Glutamatergic neuron (in vitro differentiated cells): ENCODE measurements at regions not wholly inside any gene's neighbourhood (a gene's known extent, or its start where the extent isn't known, plus 50 kb on each side); places are given as distances from the start of the nearest gene placed in this dataset.

Experiments used
- DNase-seq: peaks from one replicate; pipeline ENCODE4 v3.0.0; 2022
- H3K27ac Mint-ChIP-seq: one replicate; pipeline ENCODE4 v1.8.0; 2020; ENCODE audit warnings: mild to moderate bottlenecking, mixed read lengths, inconsistent platforms; ENCODE audit not compliant: unreplicated experiment
- H3K27me3 Mint-ChIP-seq: one replicate; pipeline ENCODE4 v1.8.0; 2020; ENCODE audit warnings: mild to moderate bottlenecking, moderate library complexity, mixed read lengths, inconsistent platforms; ENCODE audit not compliant: unreplicated experiment
- H3K36me3 Mint-ChIP-seq: one replicate; pipeline ENCODE4 v1.8.0; 2020; ENCODE audit warnings: mild to moderate bottlenecking, mixed read lengths, inconsistent platforms; ENCODE audit not compliant: unreplicated experiment
- H3K4me1 Mint-ChIP-seq: one replicate; pipeline ENCODE4 v1.8.0; 2020; ENCODE audit warnings: mild to moderate bottlenecking, low read depth, mixed read lengths, inconsistent platforms; ENCODE audit not compliant: unreplicated experiment
- H3K4me3 Mint-ChIP-seq: one replicate; pipeline ENCODE4 v1.8.0; 2020; ENCODE audit warnings: mild to moderate bottlenecking, mixed read lengths, inconsistent platforms; ENCODE audit not compliant: unreplicated experiment
- H3K9me3 Mint-ChIP-seq: one replicate; pipeline ENCODE4 v1.8.0; 2020; ENCODE audit warnings: mild to moderate bottlenecking, moderate library complexity, mixed read lengths, inconsistent platforms; ENCODE audit not compliant: unreplicated experiment
- TF ChIP-seq, protein P1 (sequence below): fragments of 200-600 bp; sonication (generic); IDR thresholded peaks from one replicate; pipeline ENCODE4 v1.5.0; 2021; ENCODE audit not compliant: partially characterized antibody, unreplicated experiment

DNA sequence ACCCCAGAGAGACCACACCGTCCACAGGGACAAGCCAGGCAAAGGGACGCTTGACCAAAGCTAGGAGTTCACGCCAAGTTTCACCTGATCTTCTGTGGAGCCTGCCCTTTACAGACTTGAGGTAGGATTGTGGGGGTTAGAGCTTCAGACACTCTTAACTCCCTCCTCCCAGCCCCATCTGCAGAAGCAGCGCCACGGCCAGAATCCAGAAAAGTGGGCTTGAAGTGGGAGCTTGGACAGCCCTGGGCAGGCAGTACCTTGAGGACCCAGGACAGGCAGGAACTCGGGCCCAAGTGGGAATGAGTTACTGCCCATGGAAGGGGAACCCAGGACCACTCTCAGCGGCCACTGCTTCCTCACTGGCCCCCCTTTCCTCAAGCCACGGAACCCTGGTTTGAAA, 695.9 kb downstream of the TBC1D22A start:
- Mint-ChIP-seq H3K27me3 (no peaks in the 10 kb centered on the region), H3K9me3 (peaks cover 25% of the 10 kb centered on the region), H3K4me1 (no peaks in the 10 kb centered on the region), H3K4me3 (no peak overlapping the region), H3K27ac (no peak overlapping the region), H3K36me3 (no peaks in the 10 kb centered on the region)
- TF ChIP-seq, protein P1, sequence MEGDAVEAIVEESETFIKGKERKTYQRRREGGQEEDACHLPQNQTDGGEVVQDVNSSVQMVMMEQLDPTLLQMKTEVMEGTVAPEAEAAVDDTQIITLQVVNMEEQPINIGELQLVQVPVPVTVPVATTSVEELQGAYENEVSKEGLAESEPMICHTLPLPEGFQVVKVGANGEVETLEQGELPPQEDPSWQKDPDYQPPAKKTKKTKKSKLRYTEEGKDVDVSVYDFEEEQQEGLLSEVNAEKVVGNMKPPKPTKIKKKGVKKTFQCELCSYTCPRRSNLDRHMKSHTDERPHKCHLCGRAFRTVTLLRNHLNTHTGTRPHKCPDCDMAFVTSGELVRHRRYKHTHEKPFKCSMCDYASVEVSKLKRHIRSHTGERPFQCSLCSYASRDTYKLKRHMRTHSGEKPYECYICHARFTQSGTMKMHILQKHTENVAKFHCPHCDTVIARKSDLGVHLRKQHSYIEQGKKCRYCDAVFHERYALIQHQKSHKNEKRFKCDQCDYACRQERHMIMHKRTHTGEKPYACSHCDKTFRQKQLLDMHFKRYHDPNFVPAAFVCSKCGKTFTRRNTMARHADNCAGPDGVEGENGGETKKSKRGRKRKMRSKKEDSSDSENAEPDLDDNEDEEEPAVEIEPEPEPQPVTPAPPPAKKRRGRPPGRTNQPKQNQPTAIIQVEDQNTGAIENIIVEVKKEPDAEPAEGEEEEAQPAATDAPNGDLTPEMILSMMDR: no peak
- DNase-seq: no peak

DNA sequence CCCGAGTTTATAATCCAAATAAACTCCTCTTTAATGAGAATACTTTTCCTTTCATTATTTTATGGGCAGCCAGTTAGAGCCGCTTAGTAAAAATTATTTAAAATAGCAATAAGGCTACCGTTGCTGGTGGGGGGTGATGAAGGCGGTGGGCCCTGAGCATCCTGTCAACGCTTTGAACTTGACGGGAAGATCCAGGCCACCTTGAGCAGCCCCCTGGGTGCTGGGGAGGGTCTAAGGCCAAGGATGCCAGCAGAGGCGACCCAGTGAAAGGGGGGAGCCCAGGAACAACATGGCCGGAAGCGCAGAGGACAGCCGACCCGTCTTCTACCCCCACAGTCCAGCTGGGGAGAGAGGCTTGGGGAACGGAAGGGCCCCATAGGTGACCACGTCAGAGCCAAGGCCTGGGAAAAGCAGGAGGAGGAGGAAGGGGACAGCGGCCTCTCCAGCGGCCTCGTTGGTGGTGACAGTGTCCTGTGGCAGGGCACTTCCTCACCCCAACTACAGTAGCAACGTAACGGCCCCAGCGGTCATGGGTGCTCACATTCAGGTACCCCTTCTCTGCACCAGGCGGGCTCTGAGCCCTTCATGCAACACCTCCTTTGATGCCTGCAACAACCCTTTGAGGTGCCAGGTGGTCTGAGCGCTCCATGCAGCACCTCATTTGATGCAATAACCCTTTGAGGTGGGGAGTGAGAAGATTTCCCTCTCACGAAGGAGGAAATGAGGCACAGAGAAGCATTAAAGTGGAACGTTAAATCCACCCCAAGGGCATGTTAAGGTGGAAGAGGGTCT, 695.3 kb downstream of the TBC1D22A start:
- H3K4me1 Mint-ChIP-seq: no peaks in the 10 kb centered on the region
- DNase-seq: no peak
- no peaks in the 10 kb centered on the region for H3K36me3 Mint-ChIP-seq
- H3K27ac Mint-ChIP-seq: no peak overlapping the region
- H3K27me3 Mint-ChIP-seq: no peaks in the 10 kb centered on the region
- TF ChIP-seq, protein P1: no peak
- H3K9me3 Mint-ChIP-seq: peaks cover 23% of the 10 kb centered on the region
- H3K4me3 Mint-ChIP-seq: no peak overlapping the region

DNA sequence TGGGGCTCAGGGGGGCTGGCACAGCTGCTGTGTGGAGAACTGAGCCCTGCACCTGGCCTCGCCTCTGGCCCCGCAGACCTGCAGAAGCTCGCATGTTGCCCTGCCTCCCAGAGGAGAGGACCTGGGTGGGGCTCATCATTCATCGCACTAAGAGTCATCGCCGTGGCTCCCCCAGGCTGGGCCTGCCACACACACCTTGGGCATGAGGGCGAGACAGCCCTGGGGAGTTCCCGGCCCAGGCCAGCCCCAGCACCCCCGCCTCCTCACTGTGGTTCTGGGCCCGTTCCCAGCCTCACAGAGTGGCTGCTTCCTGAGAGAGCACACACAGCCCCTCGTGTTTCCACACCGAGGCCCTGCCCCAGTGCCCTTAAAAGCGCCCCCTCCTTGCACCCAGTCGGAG, 694.6 kb downstream of the TBC1D22A start:
- H3K9me3 Mint-ChIP-seq: peaks cover 24% of the 10 kb centered on the region
- no peaks in the 10 kb centered on the region for H3K27me3 Mint-ChIP-seq
- no peak overlapping the region for H3K27ac Mint-ChIP-seq
- no peak for DNase-seq
- H3K4me3 Mint-ChIP-seq: no peak overlapping the region
- H3K36me3 Mint-ChIP-seq: no peaks in the 10 kb centered on the region
- TF ChIP-seq, protein P1: no peak
- no peaks in the 10 kb centered on the region for H3K4me1 Mint-ChIP-seq

DNA sequence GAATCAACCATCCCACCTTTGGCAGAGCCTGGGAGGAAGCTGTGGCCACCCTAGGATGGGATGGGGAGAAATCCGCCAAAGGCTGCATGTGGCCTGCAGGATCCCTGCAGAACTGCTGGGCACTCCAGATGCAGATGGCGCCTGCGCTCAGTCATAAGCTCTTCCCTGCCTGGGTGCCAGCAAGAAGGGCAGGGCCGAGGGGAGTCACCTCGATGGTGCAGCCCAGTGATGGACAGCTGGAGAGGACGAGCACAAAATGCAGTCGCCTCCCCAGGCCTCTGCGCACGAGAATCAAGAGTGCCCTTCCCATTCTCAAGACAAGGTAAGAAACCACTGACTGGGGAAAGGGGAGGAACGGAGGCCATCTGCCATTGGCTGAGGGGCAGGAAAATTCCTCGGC, 693.6 kb downstream of the TBC1D22A start:
- no peaks in the 10 kb centered on the region for H3K36me3 Mint-ChIP-seq
- no peak overlapping the region for H3K4me3 Mint-ChIP-seq
- H3K4me1 Mint-ChIP-seq: no peaks in the 10 kb centered on the region
- no peak overlapping the region for H3K27ac Mint-ChIP-seq
- H3K9me3 Mint-ChIP-seq: peaks cover 22% of the 10 kb centered on the region
- H3K27me3 Mint-ChIP-seq: no peaks in the 10 kb centered on the region
- no peak for DNase-seq
- TF ChIP-seq, protein P1: no peak

DNA sequence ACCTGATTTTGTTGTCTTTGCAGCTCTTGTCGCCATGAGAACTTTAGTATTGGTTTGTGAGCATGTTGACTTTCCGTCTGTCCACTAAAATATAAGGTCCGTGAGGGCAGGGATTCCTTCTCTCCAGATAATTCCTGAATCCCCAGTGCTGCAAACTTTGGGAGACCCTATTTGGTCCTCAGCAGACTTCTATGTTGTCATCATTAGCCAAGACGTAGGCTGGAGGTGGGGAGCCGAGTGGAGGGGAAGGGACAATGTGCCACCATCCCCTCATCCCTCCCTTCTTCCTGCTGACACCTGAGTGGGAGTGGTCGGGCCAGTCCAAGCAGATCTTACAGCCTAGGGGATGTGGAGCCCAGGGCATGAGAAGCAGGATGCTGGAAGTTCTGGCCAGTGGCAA, 690.6 kb downstream of the TBC1D22A start:
- H3K4me1 Mint-ChIP-seq: no peaks in the 10 kb centered on the region
- peaks cover 3% of the 10 kb centered on the region for H3K27me3 Mint-ChIP-seq
- no peaks in the 10 kb centered on the region for H3K36me3 Mint-ChIP-seq
- peaks cover 25% of the 10 kb centered on the region for H3K9me3 Mint-ChIP-seq
- no peak for DNase-seq
- TF ChIP-seq, protein P1: no peak
- no peak overlapping the region for H3K4me3 Mint-ChIP-seq
- H3K27ac Mint-ChIP-seq: no peak overlapping the region
